Breast epithelium (tissue), 4 donors: ENCODE measurements at regions not wholly inside any gene's neighbourhood (a gene's known extent, or its start where the extent isn't known, plus 50 kb on each side); places are given as distances from the start of the nearest gene placed in this dataset.

Experiments used
- DNase-seq, 2 donors: peaks; one replicate each; pipeline ENCODE4 v3.0.0-alpha.2; 2019; ENCODE audit warnings: low spot score in 2 of 2
- H3K27ac ChIP-seq, 2 donors: fragments of 200-600 bp; sonication (generic) in 1 of 2; one replicate each; pipeline ENCODE4 v1.5.1; 2016 to 2019; ENCODE audit warnings: mild to moderate bottlenecking in 1 of 2
- H3K27me3 ChIP-seq, 2 donors: fragments of 200-600 bp; sonication (generic) in 1 of 2; one replicate each; pipeline versions ENCODE4 v1.5.1 to v1.6.0; 2017 to 2019; ENCODE audit warnings: control low read depth in 1 of 2, mild to moderate bottlenecking in 1 of 2
- H3K36me3 ChIP-seq: fragments of 200-600 bp; one replicate; pipeline ENCODE4 v1.5.1; 2019
- H3K4me1 ChIP-seq, 2 donors: fragments of 200-600 bp; sonication (generic); one replicate each; pipeline ENCODE4 v1.5.1; 2016 to 2019; ENCODE audit warnings: control low read depth in 1 of 2
- H3K4me3 ChIP-seq, 3 donors: fragments of 200-600 bp; sonication (generic); 1 replicate in 2 of 3; 2 replicates in 1 of 3; pipeline ENCODE4 v1.5.1; 2016 to 2019; ENCODE audit warnings: mild to moderate bottlenecking in 3 of 3, moderate library complexity in 2 of 3
- H3K9me3 ChIP-seq, 2 donors: fragments of 200-600 bp; sonication (generic) in 1 of 2; one replicate each; pipeline ENCODE4 v1.5.1; 2016 to 2019; ENCODE audit warnings: control low read depth in 1 of 2
- CTCF ChIP-seq, 3 donors: fragments of 450-650 bp; IDR thresholded peaks; one replicate each; pipeline ENCODE4 v1.5.1; 2016 to 2017; ENCODE audit warnings: antibody characterized with exemption in 3 of 3, mild to moderate bottlenecking in 3 of 3, moderate library complexity in 3 of 3
- POLR2A ChIP-seq: fragments of 450-650 bp; IDR thresholded peaks from one replicate; pipeline ENCODE4 v1.6.1; 2016; ENCODE audit warnings: antibody characterized with exemption, mild to moderate bottlenecking, moderate library complexity
- POLR2AphosphoS5 ChIP-seq, 3 donors: sonication (generic); formaldehyde crosslinking; IDR thresholded peaks; one replicate each; pipeline ENCODE4 v1.6.1; 2017; ENCODE audit warnings: antibody characterized with exemption in 3 of 3
- intact Hi-C: fragments of 100-400 bp; cut with DNase I; formaldehyde crosslinking; loops from one replicate; pipeline ENCODE4 v1.15.1; 2023; ENCODE audit warnings: low total_unique reads

DNA sequence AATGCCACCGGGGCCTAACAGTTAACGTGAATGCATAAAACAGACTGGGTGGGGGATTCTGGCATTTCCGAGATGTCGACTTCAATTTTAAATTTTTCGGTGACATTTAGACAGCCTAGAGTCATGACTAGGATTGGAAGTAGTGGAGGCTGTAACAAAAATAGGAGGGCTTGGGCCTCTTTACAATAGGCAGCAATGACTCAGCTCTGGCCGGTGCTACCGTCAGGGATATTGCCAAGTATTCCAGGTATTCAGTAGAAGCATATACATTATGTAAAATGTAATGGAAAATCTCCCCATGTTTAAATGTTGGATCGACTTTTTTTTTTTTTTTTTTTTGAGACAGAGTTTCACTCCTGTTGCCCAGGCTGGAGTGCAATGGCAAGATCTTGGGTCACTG lies 136.2 kb upstream of the STMND1 start:
- H3K27ac ChIP-seq = no peak overlapping the region
- no peak for TF ChIP-seq POLR2AphosphoS5 (IDR thresholded peaks at IDR 0.05)
- TF ChIP-seq POLR2A = no peak
- no peak for TF ChIP-seq CTCF (IDR thresholded peaks at IDR 0.05)
- H3K4me1 ChIP-seq = peaks cover 0 to 3% of the 10 kb centered on the region in 2 donors
- no peak overlapping the region for H3K4me3 ChIP-seq
- DNase-seq = no peak
- no peaks in the 10 kb centered on the region for H3K27me3 ChIP-seq
- no peaks in the 10 kb centered on the region for H3K36me3 ChIP-seq
- H3K9me3 ChIP-seq = no peaks in the 10 kb centered on the region
- intact Hi-C loops = no loop called here

- Histone ChIP-seq H3K27ac (no peak overlapping the region), H3K4me3 (peak overlapping the region in 1 of 3 donors; percentile 40), H3K36me3 (no peaks in the 10 kb centered on the region), H3K27me3 (no peaks in the 10 kb centered on the region), H3K9me3 (no peaks in the 10 kb centered on the region), H3K4me1 (peaks cover 0 to 3% of the 10 kb centered on the region in 2 donors)
- intact Hi-C loops = no loop called here
- peak; percentile 61 to 80 for DNase-seq
- TF ChIP-seq CTCF (IDR thresholded peaks at IDR 0.05) (peak; percentile 42 to 90 (median 82)), POLR2A (no peak), POLR2AphosphoS5 (IDR thresholded peaks at IDR 0.05) (peak in 1 of 3 donors; percentile 24)
Measured at GRCh38 chr6:16964553-16965499, 137.0 kb upstream of the STMND1 start.

GRCh38 chr6:16961577-16961976 lies 140.3 kb upstream of the STMND1 start:
- Histone ChIP-seq H3K36me3 (no peaks in the 10 kb centered on the region), H3K27ac (no peak overlapping the region), H3K27me3 (no peaks in the 10 kb centered on the region), H3K4me3 (no peak overlapping the region), H3K9me3 (no peaks in the 10 kb centered on the region), H3K4me1 (peaks cover 0 to 3% of the 10 kb centered on the region in 2 donors)
- no peak for DNase-seq
- intact Hi-C loops = no loop called here
- no peak for TF ChIP-seq POLR2AphosphoS5 (IDR thresholded peaks at IDR 0.05)
- TF ChIP-seq CTCF (IDR thresholded peaks at IDR 0.05) = no peak
- TF ChIP-seq POLR2A = no peak

GRCh38 chr6:16959789-16960188 lies 142.1 kb upstream of the STMND1 start:
- Histone ChIP-seq H3K27me3 (no peaks in the 10 kb centered on the region), H3K27ac (no peak overlapping the region), H3K4me1 (peaks cover 0 to 2% of the 10 kb centered on the region in 2 donors), H3K4me3 (no peak overlapping the region), H3K9me3 (no peaks in the 10 kb centered on the region), H3K36me3 (no peaks in the 10 kb centered on the region)
- TF ChIP-seq POLR2A = no peak
- TF ChIP-seq POLR2AphosphoS5 (IDR thresholded peaks at IDR 0.05) = no peak
- TF ChIP-seq CTCF (IDR thresholded peaks at IDR 0.05) = no peak
- intact Hi-C loops = no loop called here
- no peak for DNase-seq

- no peak for DNase-seq
- TF ChIP-seq POLR2AphosphoS5 (IDR thresholded peaks at IDR 0.05) = no peak
- no peak for TF ChIP-seq CTCF (IDR thresholded peaks at IDR 0.05)
- TF ChIP-seq POLR2A = no peak
- H3K4me3 ChIP-seq = no peak overlapping the region
- no peak overlapping the region for H3K27ac ChIP-seq
- no peaks in the 10 kb centered on the region for H3K9me3 ChIP-seq
- no peaks in the 10 kb centered on the region for H3K4me1 ChIP-seq
- intact Hi-C loops = no loop called here
- no peaks in the 10 kb centered on the region for H3K27me3 ChIP-seq
- H3K36me3 ChIP-seq = no peaks in the 10 kb centered on the region
Measured at GRCh38 chr6:16956361-16956760, 145.5 kb upstream of the STMND1 start.
